Fibroblast of lung (primary cell): ENCODE measurements at regions not wholly inside any gene's neighbourhood (a gene's known extent, or its start where the extent isn't known, plus 50 kb on each side); places are given as distances from the start of the nearest gene placed in this dataset.

ENCODE experiments used
- EZH2 ChIP-seq: IDR thresholded peaks from 2 replicates; pipeline ENCODE4 v1.5.1; 2012; ENCODE audit warnings: low read length, control low read depth, mild to moderate bottlenecking; ENCODE audit errors: missing control alignments
- TF ChIP-seq, protein P1 (sequence below), 2 donors: IDR thresholded peaks in 1 of 2; conservative IDR thresholded peaks in 1 of 2; 1 replicate in 1 of 2; 2 replicates in 1 of 2; pipeline ENCODE4 v1.5.1; 2011 to 2012; ENCODE audit warnings: low read length in 2 of 2, control low read depth in 1 of 2, inconsistent platforms in 1 of 2, low read depth in 1 of 2, mild to moderate bottlenecking in 1 of 2

DNA sequence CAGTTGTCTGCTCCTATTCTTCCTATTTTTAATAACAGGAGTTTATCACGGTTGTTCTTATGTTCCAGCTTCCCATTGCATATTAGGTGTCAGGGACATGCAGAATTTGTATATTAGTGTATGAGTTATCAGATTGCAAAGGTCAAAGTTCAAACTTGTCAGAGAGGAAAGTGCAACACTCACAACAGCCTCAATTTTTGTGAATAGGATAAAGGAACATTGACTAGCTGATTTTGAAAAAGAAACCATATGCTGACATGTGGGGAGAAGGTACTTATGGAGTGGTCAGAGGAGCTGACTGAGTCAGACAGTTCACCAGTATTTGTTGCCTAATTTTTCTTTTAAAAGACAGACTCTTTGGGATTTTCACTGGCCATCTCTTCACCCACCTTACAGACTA, 222.1 kb downstream of the C12orf50 start:
- TF ChIP-seq, protein P1, sequence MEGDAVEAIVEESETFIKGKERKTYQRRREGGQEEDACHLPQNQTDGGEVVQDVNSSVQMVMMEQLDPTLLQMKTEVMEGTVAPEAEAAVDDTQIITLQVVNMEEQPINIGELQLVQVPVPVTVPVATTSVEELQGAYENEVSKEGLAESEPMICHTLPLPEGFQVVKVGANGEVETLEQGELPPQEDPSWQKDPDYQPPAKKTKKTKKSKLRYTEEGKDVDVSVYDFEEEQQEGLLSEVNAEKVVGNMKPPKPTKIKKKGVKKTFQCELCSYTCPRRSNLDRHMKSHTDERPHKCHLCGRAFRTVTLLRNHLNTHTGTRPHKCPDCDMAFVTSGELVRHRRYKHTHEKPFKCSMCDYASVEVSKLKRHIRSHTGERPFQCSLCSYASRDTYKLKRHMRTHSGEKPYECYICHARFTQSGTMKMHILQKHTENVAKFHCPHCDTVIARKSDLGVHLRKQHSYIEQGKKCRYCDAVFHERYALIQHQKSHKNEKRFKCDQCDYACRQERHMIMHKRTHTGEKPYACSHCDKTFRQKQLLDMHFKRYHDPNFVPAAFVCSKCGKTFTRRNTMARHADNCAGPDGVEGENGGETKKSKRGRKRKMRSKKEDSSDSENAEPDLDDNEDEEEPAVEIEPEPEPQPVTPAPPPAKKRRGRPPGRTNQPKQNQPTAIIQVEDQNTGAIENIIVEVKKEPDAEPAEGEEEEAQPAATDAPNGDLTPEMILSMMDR (conservative IDR thresholded peaks at IDR 0.05 in 1 of 2, IDR thresholded peaks at IDR 0.05 in 1 of 2; ENCODE audit: low read depth in 1 of 2, low read length in 2 of 2): no peak
- no peak for TF ChIP-seq EZH2
